GM12873 (cell line): ENCODE measurements at regions not wholly inside any gene's neighbourhood (a gene's known extent, or its start where the extent isn't known, plus 50 kb on each side); places are given as distances from the start of the nearest gene placed in this dataset.

Experiments used
- TF ChIP-seq, protein P1 (sequence below): IDR thresholded peaks from 2 replicates; pipeline ENCODE4 v1.5.1; 2012; ENCODE audit warnings: low read depth, mild to moderate bottlenecking, moderate library complexity, low read length, control low read depth; ENCODE audit not compliant: insufficient read depth; ENCODE audit errors: missing control alignments

DNA sequence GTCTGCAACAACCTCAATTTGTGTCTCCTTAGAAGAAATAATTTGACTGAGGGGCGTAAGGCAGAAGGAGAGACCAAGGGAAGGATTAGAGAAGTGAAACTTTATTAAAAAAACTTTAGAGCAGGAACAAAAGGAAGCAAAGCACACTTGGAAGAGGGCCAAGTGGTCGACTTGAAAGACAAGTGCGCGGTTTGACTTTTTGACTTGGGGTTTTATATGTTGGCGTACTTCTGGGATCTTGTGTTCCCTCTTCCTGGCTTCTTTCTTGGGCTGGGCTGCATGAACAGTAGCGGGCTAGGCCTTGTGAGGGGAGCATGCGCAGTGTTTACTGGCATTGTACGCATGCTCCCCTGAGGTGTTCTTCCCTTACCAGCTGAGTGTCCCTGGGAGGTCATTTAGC lies 369.3 kb upstream of the DCN start:
- TF ChIP-seq, protein P1, sequence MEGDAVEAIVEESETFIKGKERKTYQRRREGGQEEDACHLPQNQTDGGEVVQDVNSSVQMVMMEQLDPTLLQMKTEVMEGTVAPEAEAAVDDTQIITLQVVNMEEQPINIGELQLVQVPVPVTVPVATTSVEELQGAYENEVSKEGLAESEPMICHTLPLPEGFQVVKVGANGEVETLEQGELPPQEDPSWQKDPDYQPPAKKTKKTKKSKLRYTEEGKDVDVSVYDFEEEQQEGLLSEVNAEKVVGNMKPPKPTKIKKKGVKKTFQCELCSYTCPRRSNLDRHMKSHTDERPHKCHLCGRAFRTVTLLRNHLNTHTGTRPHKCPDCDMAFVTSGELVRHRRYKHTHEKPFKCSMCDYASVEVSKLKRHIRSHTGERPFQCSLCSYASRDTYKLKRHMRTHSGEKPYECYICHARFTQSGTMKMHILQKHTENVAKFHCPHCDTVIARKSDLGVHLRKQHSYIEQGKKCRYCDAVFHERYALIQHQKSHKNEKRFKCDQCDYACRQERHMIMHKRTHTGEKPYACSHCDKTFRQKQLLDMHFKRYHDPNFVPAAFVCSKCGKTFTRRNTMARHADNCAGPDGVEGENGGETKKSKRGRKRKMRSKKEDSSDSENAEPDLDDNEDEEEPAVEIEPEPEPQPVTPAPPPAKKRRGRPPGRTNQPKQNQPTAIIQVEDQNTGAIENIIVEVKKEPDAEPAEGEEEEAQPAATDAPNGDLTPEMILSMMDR: no peak

DNA sequence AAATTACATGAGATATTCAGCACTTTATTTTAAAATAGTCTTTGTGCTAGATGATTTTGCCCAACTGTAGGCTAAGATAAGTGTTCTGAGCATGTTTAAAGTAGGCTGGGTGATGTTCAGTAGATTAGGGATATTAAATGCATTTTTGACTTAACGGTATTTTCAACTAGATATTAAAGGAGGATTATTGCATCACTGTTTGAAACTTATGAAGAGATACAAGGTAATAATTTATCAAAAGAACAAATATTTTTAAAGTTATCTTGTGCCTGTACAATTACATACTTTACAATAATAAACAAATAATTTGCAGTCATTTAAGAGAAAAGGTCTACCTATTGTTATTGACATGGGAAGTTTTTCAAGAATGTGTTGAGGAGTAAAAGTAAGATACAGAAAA lies 368.6 kb upstream of the DCN start:
- TF ChIP-seq, protein P1: no peak

DNA sequence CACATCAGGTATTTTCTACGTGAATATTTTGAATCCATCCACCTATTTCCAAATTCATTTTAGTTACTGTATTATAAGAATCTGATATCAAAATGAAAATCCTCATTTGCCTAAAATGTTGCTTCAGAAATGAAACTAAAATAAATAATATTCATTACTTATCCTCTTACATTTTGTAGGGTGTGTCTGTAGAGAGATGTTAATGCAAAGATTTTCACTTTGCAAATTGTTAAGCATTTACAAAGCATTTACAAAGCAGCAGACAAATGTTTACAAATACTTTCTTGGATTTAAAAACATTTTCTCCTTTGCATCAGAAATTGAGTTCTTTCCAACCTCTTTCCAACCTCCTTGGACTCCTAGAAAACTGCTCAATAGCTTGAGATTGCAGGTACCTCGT lies 360.0 kb upstream of the DCN start:
- TF ChIP-seq, protein P1: no peak

DNA sequence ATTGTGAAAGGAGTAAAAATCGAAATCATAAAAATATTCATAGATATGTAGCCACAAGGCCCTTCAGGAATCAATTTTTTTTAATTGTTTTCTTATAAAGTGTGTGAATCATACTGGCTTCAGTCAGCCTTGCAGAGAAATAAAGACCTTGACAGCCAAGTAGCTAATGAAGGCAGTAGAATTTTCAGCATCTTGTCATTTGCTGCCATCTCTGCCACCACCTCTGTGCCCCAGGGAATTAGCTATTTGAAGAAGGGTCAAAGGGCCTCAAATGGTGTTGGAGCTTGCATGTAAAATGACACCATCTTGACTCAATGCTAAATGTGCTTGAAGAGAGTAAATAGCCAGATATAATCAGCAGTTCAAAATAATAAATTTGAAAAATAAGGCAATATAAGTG lies 359.4 kb upstream of the DCN start:
- TF ChIP-seq, protein P1: no peak

DNA sequence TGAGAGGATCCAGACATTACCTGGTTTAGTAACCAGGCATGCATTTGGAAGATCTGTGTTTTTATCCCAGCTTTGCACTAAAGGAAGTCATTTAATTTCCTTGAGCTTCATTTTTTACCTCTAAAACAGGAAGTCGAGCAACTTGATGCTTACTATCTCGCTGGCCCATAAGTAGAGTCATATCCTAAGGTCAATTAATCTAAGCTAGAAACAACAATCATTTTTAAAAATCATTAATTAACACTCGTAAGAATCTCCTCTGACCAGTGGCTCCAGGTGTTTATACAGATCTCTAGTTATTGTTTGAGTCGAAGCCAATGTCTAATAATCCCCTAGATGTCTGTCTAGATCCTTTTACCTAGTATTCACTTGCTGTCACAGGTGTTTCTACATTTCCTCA lies 355.8 kb upstream of the DCN start:
- TF ChIP-seq, protein P1: no peak

DNA sequence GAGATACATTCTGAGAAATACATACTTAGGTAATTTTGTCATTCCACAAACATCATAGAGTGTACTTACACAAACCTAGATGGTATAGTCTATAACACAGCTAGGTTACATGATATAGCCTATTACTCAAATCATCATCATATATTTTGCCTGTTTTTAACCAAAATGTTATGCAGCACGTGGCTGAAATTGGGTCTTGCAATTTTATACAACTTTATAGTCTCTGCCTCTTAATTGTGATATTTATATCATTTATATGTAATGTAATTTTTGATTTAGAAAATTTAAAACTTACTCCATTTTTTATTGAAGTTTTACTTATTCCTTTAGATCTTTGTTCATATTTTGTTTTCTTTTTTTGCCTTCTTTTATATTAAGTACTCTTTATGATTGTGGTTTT lies 350.7 kb upstream of the DCN start:
- TF ChIP-seq, protein P1: no peak

DNA sequence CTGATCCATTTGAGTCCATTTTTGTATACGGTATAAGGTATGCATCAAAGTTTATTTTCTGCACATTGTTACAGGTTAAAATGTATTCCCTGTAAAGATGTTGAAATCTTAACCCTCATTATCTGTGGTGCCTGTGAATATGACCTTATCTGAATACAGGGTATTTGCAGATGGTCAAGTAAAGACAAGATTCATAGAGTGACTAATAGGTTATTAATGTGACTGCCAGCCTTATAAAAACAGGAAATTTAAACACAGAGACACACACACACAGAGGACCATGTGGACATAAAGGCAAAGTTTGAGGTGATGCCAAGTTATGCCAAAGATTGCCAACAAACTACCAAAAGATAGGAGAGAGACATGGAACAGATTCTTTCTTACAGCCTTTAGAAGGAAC lies 347.2 kb upstream of the DCN start:
- TF ChIP-seq, protein P1: no peak
